ENCODE measurements at regions not wholly inside any gene's neighbourhood (a gene's known extent, or its start where the extent isn't known, plus 50 kb on each side); places are given as distances from the start of the nearest gene placed in this dataset.

DNA sequence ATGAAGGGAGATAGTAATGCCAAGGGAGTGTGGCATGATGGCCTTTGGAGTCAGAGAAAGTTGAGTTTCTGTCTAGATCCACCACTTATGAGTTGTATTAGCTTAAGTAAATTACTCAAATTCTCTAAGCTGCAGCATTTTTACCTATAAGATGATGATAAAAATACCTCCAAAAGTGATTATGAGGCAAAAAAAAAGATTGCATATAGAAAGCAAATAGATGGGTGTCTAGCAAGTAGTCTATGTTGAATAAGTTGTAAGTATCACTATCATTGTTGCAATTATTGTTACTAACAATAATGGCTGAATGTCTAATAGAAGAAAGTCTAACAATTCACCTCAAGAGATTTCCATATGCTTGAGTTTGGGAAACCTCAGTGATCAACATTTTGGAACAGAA is 959.2 kb upstream of the GJE1 start:
- H3K9me3 Mint-ChIP-seq (ENCODE audit: unreplicated experiment) = no peaks in the 10 kb centered on the region
- H3K4me3 Mint-ChIP-seq (ENCODE audit: unreplicated experiment) = no peak overlapping the region
- ChIA-PET CTCF (no interaction called here), POLR2A (no interaction called here)
- BruUV-seq (replicated peaks) = no TSS peak
- TF ChIP-seq, protein P1, sequence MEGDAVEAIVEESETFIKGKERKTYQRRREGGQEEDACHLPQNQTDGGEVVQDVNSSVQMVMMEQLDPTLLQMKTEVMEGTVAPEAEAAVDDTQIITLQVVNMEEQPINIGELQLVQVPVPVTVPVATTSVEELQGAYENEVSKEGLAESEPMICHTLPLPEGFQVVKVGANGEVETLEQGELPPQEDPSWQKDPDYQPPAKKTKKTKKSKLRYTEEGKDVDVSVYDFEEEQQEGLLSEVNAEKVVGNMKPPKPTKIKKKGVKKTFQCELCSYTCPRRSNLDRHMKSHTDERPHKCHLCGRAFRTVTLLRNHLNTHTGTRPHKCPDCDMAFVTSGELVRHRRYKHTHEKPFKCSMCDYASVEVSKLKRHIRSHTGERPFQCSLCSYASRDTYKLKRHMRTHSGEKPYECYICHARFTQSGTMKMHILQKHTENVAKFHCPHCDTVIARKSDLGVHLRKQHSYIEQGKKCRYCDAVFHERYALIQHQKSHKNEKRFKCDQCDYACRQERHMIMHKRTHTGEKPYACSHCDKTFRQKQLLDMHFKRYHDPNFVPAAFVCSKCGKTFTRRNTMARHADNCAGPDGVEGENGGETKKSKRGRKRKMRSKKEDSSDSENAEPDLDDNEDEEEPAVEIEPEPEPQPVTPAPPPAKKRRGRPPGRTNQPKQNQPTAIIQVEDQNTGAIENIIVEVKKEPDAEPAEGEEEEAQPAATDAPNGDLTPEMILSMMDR (IDR thresholded peaks at IDR 0.05; ENCODE audit: unreplicated experiment) = no peak
- DNase-seq (ENCODE audit: unreplicated experiment) = no peak
- no peaks in the 10 kb centered on the region for H3K27me3 Mint-ChIP-seq (ENCODE audit: insufficient read depth, unreplicated experiment)
- no peak overlapping the region for H3K27ac Mint-ChIP-seq (ENCODE audit: low read depth, unreplicated experiment)
- intact Hi-C loops (cut with micrococcal nuclease) = no loop called here
- no peaks in the 10 kb centered on the region for H3K4me1 Mint-ChIP-seq (ENCODE audit: insufficient read depth, unreplicated experiment)
- H3K36me3 Mint-ChIP-seq (ENCODE audit: insufficient read depth, unreplicated experiment) = no peaks in the 10 kb centered on the region

- POLR2A ChIA-PET = no interaction called here
- Mint-ChIP-seq H3K27me3 (ENCODE audit: insufficient read depth, unreplicated experiment) (no peaks in the 10 kb centered on the region), H3K9me3 (ENCODE audit: unreplicated experiment) (peaks cover 5% of the 10 kb centered on the region), H3K36me3 (ENCODE audit: insufficient read depth, unreplicated experiment) (no peaks in the 10 kb centered on the region), H3K4me1 (ENCODE audit: insufficient read depth, unreplicated experiment) (no peaks in the 10 kb centered on the region), H3K4me3 (ENCODE audit: unreplicated experiment) (no peak overlapping the region), H3K27ac (ENCODE audit: low read depth, unreplicated experiment) (no peak overlapping the region)
- no TSS peak for BruUV-seq (replicated peaks)
- intact Hi-C loops (cut with micrococcal nuclease) = no loop called here
- CTCF ChIA-PET = no interaction called here
- DNase-seq (ENCODE audit: unreplicated experiment) = peak; percentile 27
- TF ChIP-seq, protein P1 (IDR thresholded peaks at IDR 0.05; ENCODE audit: unreplicated experiment) = no peak
Measured at GRCh38 chr6:141169419-141169818, 963.3 kb upstream of the GJE1 start.

DNA sequence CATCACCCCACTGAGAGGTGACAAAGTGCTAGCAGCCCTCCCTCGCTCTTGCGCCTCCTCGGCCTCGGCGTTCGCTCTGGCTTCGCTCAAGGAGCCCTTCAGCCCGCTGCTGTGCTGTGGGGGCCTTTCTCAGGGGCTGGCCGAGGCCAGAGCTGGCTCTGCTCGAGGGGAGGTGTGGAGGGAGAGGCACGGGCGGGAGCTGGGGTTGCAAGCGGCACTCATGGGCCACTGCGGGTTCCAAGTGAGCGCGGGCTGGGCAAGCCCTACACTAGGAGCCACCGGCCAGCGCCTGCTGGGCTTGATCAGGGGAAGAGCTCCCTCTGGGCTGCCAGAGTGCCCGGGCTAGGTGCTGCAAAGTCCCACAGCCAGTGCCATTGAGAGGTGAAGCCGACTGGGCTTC is 964.8 kb upstream of the GJE1 start:
- TF ChIP-seq, protein P1 (IDR thresholded peaks at IDR 0.05; ENCODE audit: unreplicated experiment) = no peak
- Mint-ChIP-seq H3K4me3 (ENCODE audit: unreplicated experiment) (no peak overlapping the region), H3K36me3 (ENCODE audit: insufficient read depth, unreplicated experiment) (no peaks in the 10 kb centered on the region), H3K27ac (ENCODE audit: low read depth, unreplicated experiment) (no peak overlapping the region), H3K27me3 (ENCODE audit: insufficient read depth, unreplicated experiment) (no peaks in the 10 kb centered on the region), H3K9me3 (ENCODE audit: unreplicated experiment) (peaks cover 5% of the 10 kb centered on the region), H3K4me1 (ENCODE audit: insufficient read depth, unreplicated experiment) (no peaks in the 10 kb centered on the region)
- ChIA-PET CTCF (no interaction called here), POLR2A (interaction anchor here (0.7 kb wide), 1 partner anchor 114 kb away, joined by 3 read pairs; no protein-coding TSS in a partner anchor)
- no peak for DNase-seq (ENCODE audit: unreplicated experiment)
- no TSS peak for BruUV-seq (replicated peaks)
- intact Hi-C loops (cut with micrococcal nuclease) = no loop called here

GRCh38 chr6:141165002-141165665 is 967.6 kb upstream of the GJE1 start:
- H3K9me3 Mint-ChIP-seq (ENCODE audit: unreplicated experiment) = peaks cover 5% of the 10 kb centered on the region
- H3K4me1 Mint-ChIP-seq (ENCODE audit: insufficient read depth, unreplicated experiment) = no peaks in the 10 kb centered on the region
- no peak overlapping the region for H3K27ac Mint-ChIP-seq (ENCODE audit: low read depth, unreplicated experiment)
- DNase-seq (ENCODE audit: unreplicated experiment) = no peak
- TF ChIP-seq, protein P1 (IDR thresholded peaks at IDR 0.05; ENCODE audit: unreplicated experiment) = no peak
- no peak overlapping the region for H3K4me3 Mint-ChIP-seq (ENCODE audit: unreplicated experiment)
- ChIA-PET POLR2A (no interaction called here), CTCF (interaction anchor here (0.6 to 0.7 kb wide), 2 partner anchors 10 to 1512 kb away, joined by 3 read pairs; no protein-coding TSS in a partner anchor)
- BruUV-seq (replicated peaks) = no TSS peak
- no peaks in the 10 kb centered on the region for H3K36me3 Mint-ChIP-seq (ENCODE audit: insufficient read depth, unreplicated experiment)
- intact Hi-C loops (cut with micrococcal nuclease) = no loop called here
- no peaks in the 10 kb centered on the region for H3K27me3 Mint-ChIP-seq (ENCODE audit: insufficient read depth, unreplicated experiment)

Data from MCF 10A (cell line).